Ascending aorta (tissue), 2 donors: ENCODE measurements at regions not wholly inside any gene's neighbourhood (a gene's known extent, or its start where the extent isn't known, plus 50 kb on each side); places are given as distances from the start of the nearest gene placed in this dataset.

Experiments used
- DNase-seq, 2 donors: peaks; one replicate each; pipeline ENCODE4 v3.0.0-alpha.2; 2019; ENCODE audit warnings: low spot score in 2 of 2
- H3K27ac ChIP-seq, 2 donors: fragments of 200-600 bp; sonication (generic); one replicate each; pipeline ENCODE4 v1.5.1; 2016 to 2017; ENCODE audit warnings: mild to moderate bottlenecking in 1 of 2
- H3K27me3 ChIP-seq: fragments of 200-600 bp; sonication (generic); one replicate; pipeline ENCODE4 v1.5.1; 2017
- H3K36me3 ChIP-seq, 2 donors: fragments of 200-600 bp; sonication (generic); one replicate each; pipeline ENCODE4 v1.5.1; 2016
- H3K4me1 ChIP-seq, 2 donors: fragments of 200-600 bp; sonication (generic); one replicate each; pipeline ENCODE4 v1.5.1; 2016 to 2017; ENCODE audit warnings: mild to moderate bottlenecking in 1 of 2
- H3K4me3 ChIP-seq, 2 donors: fragments of 200-600 bp; sonication (generic); one replicate each; pipeline ENCODE4 v1.5.1; 2016 to 2017; ENCODE audit warnings: mild to moderate bottlenecking in 1 of 2
- H3K9me3 ChIP-seq, 2 donors: fragments of 200-600 bp; sonication (generic); one replicate each; pipeline ENCODE4 v1.5.1; 2016
- CTCF ChIP-seq, 3 experiments: fragments of 200-600 bp in 2 of 3; fragments of 450-650 bp in 1 of 3; sonication (generic) in 2 of 3; IDR thresholded peaks; one replicate each; pipeline ENCODE4 v1.5.1; 2016 to 2019; ENCODE audit warnings: antibody characterized with exemption in 3 of 3, mild to moderate bottlenecking in 1 of 3, moderate library complexity in 1 of 3
- intact Hi-C: fragments of 100-400 bp; cut with DNase I; formaldehyde crosslinking; loops from one replicate; pipeline ENCODE4 v1.15.1; 2023

- H3K27ac ChIP-seq = no peak overlapping the region
- H3K36me3 ChIP-seq = no peaks in the 10 kb centered on the region
- intact Hi-C loops = no loop called here
- no peak overlapping the region for H3K4me3 ChIP-seq
- no peaks in the 10 kb centered on the region for H3K9me3 ChIP-seq
- no peak for DNase-seq
- no peak for TF ChIP-seq CTCF (IDR thresholded peaks at IDR 0.05)
- no peaks in the 10 kb centered on the region for H3K27me3 ChIP-seq
- H3K4me1 ChIP-seq = no peaks in the 10 kb centered on the region
Measured at GRCh38 chr12:43015090-43015737, 425.7 kb upstream of the PRICKLE1 start.

GRCh38 chr12:43011383-43011926 lies 421.9 kb upstream of the PRICKLE1 start:
- no peak overlapping the region for H3K27ac ChIP-seq
- intact Hi-C loops = no loop called here
- no peaks in the 10 kb centered on the region for H3K36me3 ChIP-seq
- H3K9me3 ChIP-seq = no peaks in the 10 kb centered on the region
- H3K4me1 ChIP-seq = no peaks in the 10 kb centered on the region
- no peak for DNase-seq
- no peaks in the 10 kb centered on the region for H3K27me3 ChIP-seq
- no peak overlapping the region for H3K4me3 ChIP-seq
- no peak for TF ChIP-seq CTCF (IDR thresholded peaks at IDR 0.05)

- no peak for DNase-seq
- intact Hi-C loops = no loop called here
Measured at GRCh38 chr12:43009846-43010240, 420.3 kb upstream of the PRICKLE1 start.

GRCh38 chr12:43008953-43009845 lies 419.7 kb upstream of the PRICKLE1 start:
- no peaks in the 10 kb centered on the region for H3K4me1 ChIP-seq
- no peak for TF ChIP-seq CTCF (IDR thresholded peaks at IDR 0.05)
- intact Hi-C loops = no loop called here

More at GRCh38 chr12:43009846-43010240, 420.3 kb upstream of the PRICKLE1 start:
- Histone ChIP-seq H3K36me3 (no peaks in the 10 kb centered on the region), H3K27ac (no peak overlapping the region), H3K4me3 (no peak overlapping the region), H3K4me1 (no peaks in the 10 kb centered on the region), H3K9me3 (no peaks in the 10 kb centered on the region), H3K27me3 (no peaks in the 10 kb centered on the region)
- no peak for TF ChIP-seq CTCF (IDR thresholded peaks at IDR 0.05)

GRCh38 chr12:43004908-43005307 lies 415.4 kb upstream of the PRICKLE1 start:
- H3K36me3 ChIP-seq = no peaks in the 10 kb centered on the region
- no peaks in the 10 kb centered on the region for H3K4me1 ChIP-seq
- no peak overlapping the region for H3K27ac ChIP-seq
- H3K9me3 ChIP-seq = no peaks in the 10 kb centered on the region
- intact Hi-C loops = no loop called here
- H3K4me3 ChIP-seq = no peak overlapping the region
- no peak for DNase-seq
- H3K27me3 ChIP-seq = no peaks in the 10 kb centered on the region
- no peak for TF ChIP-seq CTCF (IDR thresholded peaks at IDR 0.05)

More at GRCh38 chr12:43008953-43009845, 419.7 kb upstream of the PRICKLE1 start:
- DNase-seq = no peak
- no peak overlapping the region for H3K4me3 ChIP-seq
- no peaks in the 10 kb centered on the region for H3K9me3 ChIP-seq
- no peak overlapping the region for H3K27ac ChIP-seq
- no peaks in the 10 kb centered on the region for H3K27me3 ChIP-seq
- no peaks in the 10 kb centered on the region for H3K36me3 ChIP-seq
